ENCODE measurements at regions not wholly inside any gene's neighbourhood (a gene's known extent, or its start where the extent isn't known, plus 50 kb on each side); places are given as distances from the start of the nearest gene placed in this dataset.
"Not testable (repeated sequence)": the region's sequence is repeated elsewhere in the genome, so short reads cannot be mapped to it uniquely, and the experiment has no call there.

DNA sequence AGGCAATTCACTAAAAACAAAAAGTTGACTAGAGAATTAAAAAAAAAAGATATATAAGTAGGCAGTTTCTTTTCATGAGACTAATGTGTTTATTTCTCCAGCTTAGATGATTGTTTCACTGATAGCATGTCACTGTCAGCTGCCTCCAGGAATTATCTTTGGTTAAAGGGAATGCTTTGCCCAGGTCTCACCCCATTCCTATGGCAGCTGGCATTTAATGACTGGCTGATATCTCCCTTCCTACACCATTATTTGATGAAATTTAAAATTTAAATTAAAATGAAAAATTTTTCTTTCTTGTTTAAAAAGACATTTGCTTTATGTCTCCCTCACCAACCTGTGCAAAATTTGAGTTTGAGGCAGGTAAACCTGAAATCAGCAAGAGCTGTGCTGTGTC lies 214.5 kb upstream of the PRSS1 start:
- no peak for DNase-seq (ENCODE audit: low read depth)

DNA sequence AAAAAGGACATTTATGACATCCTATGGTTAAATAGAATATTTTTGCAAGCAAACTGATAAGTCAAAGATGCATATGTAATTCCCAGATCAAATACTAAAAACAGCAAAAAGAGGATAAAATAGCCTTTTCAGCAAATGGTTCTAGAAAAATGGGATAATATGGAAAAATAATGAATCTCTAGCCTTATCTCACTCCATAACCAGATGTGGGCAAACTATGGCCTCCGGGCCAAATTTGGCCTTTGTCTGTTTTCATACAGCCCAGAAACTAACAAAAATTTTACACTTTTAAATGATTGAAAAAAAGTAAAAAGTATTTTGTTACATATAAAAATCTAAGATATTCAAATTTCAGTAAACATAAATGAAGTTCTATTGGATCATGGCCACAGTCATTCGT lies 215.4 kb upstream of the PRSS1 start:
- DNase-seq (ENCODE audit: low read depth): no peak

GRCh38 chr7:142529591-142529990 lies 219.7 kb upstream of the PRSS1 start:
- no peak for DNase-seq (ENCODE audit: low read depth)

GRCh38 chr7:142528608-142529408 lies 220.5 kb upstream of the PRSS1 start:
- no peak for DNase-seq (ENCODE audit: low read depth)

- no peak for DNase-seq (ENCODE audit: low read depth)
Measured at GRCh38 chr7:142523821-142524460, 225.3 kb upstream of the PRSS1 start.

DNA sequence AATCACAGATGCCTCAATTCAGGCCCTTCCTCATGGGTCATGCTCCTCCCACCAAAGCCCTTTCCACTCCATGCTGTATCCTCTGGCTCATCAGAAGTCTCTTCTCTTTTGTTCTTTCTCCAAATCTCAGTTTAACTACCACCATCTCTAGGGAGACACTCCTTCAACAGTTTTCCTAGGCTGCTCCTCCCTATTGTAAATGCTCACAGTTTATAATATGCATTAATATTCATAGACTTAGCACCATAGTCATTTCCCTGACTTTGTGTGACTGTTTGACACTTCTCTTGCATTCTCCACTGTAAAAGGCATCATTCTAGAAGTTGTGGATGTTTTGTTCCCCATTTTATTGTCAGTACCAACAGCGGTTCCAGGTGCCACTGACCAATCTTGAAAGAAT lies 226.5 kb upstream of the PRSS1 start:
- no peak for DNase-seq (ENCODE audit: low read depth)

GRCh38 chr7:142520885-142521284 lies 228.4 kb upstream of the PRSS1 start:
- DNase-seq (ENCODE audit: low read depth): not testable (repeated sequence)

- DNase-seq (ENCODE audit: low read depth): not testable (repeated sequence)
Measured at GRCh38 chr7:142520455-142520854, 228.8 kb upstream of the PRSS1 start.

DNA sequence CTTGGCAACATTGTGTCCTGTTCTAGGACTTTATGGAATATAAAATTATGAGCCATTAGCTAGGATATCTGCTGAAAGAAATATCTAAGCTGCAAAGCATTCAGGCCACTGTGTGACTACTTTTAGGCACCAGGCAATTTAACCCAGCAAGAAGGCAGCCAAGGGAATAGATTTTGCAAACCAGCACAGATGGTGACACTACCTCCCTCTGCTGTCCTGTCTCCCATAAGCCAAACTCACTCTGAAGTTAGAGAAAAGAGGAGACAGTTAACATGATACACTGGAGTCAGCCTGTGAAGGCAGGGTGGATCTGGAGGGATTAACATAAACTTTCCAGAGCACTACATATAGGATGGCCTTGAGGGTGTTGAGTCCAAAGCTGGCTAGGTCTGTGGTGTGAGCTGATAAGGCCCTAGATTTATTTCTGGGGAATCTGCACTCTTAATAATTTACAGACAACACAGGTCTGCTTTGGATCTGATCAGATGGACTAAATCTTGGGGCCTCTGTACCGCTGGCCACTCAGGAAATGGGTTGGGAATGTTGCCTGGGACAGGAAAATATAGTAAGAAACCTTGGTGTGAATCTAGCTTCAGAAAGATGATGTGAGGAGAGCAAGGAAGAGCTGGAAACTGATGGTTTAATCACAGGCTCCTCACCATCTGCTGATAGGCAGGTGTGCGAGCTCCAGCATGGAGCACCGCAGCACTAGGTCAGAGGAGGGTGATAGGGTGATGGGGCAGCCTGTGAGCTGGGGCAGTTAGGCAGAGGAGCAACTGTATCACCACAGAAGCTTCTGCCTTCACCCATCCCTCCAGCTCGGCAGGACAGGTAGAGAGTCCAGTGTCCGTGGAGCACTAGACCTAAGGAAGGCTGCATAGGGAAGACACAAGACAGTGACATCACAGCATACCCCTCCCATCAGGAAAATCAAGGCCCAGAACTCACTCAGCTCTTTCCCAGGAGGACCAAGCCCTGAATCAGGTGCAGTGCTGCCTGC lies 229.9 kb upstream of the PRSS1 start:
- DNase-seq (ENCODE audit: low read depth): no peak

- DNase-seq (ENCODE audit: low read depth): no peak
Measured at GRCh38 chr7:142516038-142516501, 233.2 kb upstream of the PRSS1 start.

DNA sequence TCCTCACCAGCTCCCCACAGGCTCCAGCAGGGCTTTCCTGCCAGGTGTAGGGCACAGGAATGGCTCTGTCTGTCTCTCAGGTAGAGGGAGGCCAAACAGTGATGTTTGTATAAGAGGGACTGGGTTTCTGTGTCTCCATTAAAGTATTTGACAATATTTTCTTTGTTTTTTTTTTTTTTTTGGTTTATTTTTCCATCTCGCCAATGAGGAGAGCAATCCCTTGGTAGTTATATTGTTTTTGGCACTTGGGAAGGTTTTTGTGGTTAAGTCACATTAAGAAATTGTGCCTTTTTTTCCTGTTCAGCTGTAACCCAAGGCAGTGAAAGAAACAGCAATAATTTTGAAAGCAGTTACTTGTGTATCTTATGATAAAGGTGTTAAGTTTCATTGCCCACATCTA lies 234.6 kb upstream of the PRSS1 start:
- DNase-seq (ENCODE audit: low read depth): not testable (repeated sequence)

GRCh38 chr7:142513178-142513955 lies 235.9 kb upstream of the PRSS1 start:
- no peak for DNase-seq (ENCODE audit: low read depth)

- DNase-seq (ENCODE audit: low read depth): no peak
Measured at GRCh38 chr7:142511801-142512200, 237.5 kb upstream of the PRSS1 start.

DNA sequence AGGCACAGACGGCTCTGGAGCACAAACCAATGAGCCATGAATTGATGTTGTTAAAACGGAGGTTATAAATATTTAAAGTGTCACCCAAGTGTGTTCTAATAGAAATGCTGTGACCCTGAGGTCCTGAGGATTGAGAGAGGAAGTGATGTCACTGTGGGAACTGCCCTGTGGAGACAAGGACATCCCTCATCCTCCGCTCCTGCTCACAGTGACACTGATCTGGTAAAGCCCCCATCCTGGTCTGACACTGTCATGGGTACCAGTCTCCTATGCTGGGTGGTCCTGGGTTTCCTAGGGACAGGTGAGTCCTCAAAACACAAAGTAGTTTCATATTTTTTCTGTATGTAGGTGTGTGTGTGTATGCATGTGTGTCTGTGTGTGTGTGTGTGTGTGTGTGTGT lies 237.9 kb upstream of the PRSS1 start:
- DNase-seq (ENCODE audit: low read depth): no peak

DNA sequence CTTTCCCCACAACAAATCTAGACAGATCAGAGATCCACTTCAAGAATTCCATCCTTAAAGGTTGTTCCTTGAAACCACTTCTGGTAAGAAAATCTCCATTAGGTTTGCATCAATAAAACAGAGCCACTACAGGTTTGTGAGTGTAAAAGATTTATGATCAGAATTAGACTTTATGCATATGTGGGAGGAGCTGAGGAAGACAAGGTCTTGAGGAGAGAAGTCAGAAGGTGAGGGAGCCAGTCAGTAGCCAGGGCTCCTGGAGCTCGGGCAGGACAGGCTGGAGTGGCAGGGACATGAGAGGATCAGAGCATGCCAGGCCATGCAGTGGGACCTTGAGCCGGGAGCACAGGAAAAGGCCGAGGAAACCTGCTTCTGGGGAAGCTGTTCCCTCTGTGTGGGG lies 240.0 kb upstream of the PRSS1 start:
- DNase-seq (ENCODE audit: low read depth): not testable (repeated sequence)

GRCh38 chr7:142508251-142508650 lies 241.0 kb upstream of the PRSS1 start:
- no peak for DNase-seq (ENCODE audit: low read depth)

- no peak for DNase-seq (ENCODE audit: low read depth)
Measured at GRCh38 chr7:142507799-142508198, 241.5 kb upstream of the PRSS1 start.

GRCh38 chr7:142507066-142507465 lies 242.2 kb upstream of the PRSS1 start:
- DNase-seq (ENCODE audit: low read depth): not testable (repeated sequence)

DNA sequence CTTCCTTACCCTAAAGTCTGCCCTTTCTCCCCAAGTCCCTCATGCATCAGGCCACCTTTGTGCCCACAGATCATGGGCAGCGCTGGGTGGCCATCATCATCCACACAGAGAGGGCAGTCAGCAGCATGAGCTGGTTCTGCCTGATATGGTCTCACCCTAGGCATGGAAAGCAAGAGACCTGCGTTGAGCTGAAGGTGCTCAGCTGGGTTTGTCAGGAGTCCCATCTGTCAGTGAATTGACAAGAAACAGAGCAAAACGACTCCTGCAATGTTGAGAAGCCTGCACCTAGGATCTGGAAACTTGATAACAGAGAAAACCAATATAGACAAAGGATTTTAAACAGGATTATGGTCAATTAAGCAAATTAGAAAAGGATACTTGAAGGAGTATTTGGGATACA lies 242.7 kb upstream of the PRSS1 start:
- no peak for DNase-seq (ENCODE audit: low read depth)

GRCh38 chr7:142503949-142504348 lies 245.3 kb upstream of the PRSS1 start:
- not testable (repeated sequence) for DNase-seq (ENCODE audit: low read depth)

- DNase-seq (ENCODE audit: low read depth): no peak
Measured at GRCh38 chr7:142503036-142503435, 245.2 kb upstream of the PRSS58 start.

DNA sequence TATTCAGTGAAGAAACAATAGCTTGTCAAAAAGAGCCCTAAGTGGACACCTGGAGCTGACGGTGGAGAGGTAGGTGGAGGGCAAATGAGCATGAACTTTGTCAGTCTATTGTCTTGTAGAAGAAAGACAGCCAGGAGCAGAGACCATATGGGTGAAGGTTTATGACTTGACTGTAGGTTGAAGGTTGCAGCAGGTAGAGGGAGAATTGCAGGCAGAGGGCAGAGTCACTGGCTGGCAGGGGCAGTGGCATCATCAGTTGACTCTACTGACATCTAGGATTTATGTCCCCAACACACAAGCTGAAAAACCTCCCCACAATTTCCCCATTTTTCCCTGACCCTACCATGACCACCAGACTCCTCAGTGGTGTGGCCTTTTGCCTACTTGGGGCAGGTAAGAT lies 243.6 kb upstream of the PRSS58 start:
- DNase-seq (ENCODE audit: low read depth): no peak

All from GM04503 (cell line).